ENCODE measurements at regions not wholly inside any gene's neighbourhood (a gene's known extent, or its start where the extent isn't known, plus 50 kb on each side); places are given as distances from the start of the nearest gene placed in this dataset.

DNA sequence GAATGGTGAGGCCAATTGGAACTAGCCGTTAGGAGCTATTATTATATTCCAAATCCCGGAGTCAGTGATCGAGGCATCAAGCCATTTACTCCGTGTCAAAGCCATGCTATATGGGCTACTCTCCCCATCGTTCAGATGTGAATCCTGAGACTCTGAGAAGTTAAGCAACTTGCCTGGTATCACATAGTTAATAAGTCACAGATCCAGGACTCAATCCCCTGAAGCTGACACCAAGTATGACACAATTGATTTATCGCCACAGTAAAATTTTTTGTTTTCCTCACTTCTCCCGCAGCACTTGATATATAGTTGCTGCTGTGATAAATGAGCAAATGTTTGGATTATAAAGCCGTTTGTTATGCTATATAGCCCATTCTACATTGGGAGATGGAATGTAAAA, 50.8 kb upstream of the TSHZ2 start:
- no peak for DNase-seq (ENCODE audit: low read depth in 1 of 2, low spot score in 1 of 2)

DNA sequence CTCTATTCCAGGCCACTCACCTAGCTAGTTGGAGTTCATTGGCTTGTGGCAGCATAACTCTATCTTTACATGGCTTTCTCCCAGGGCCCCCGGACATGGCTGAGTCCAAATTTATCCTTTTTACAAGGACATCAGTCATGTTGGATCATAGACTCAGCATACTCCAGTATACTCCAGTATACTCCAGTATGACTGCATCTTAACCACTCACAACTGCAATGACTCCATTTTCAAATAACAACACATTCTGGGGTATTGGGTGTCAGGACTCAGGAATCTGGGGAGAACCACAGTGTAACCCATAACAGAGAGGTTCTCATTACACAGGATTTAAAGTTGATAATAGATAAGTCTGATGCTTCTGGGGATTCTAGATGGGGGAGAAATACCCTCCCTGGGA, 53.8 kb upstream of the TSHZ2 start:
- DNase-seq (ENCODE audit: low read depth in 1 of 2, low spot score in 1 of 2) = no peak

DNA sequence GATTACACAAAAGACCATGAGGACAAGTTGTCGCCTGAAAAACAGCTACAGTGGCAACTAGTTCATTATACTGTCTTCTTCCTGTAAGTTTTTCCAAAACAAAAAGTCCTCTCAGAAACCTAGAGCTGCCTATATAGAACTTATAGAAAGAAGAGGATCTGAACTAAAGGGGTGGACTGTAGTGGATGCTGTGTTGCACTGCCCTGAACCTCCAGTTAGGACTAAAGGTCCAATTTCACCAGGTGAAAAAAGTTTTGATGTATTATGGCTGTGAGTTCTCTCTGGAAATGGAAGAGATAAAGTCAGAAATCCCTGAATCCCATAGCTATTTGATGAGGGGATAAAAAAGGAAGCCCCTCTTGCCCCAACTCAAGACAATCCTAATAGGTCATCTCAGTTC, 56.6 kb upstream of the TSHZ2 start:
- no peak for DNase-seq (ENCODE audit: low read depth in 1 of 2, low spot score in 1 of 2)

DNA sequence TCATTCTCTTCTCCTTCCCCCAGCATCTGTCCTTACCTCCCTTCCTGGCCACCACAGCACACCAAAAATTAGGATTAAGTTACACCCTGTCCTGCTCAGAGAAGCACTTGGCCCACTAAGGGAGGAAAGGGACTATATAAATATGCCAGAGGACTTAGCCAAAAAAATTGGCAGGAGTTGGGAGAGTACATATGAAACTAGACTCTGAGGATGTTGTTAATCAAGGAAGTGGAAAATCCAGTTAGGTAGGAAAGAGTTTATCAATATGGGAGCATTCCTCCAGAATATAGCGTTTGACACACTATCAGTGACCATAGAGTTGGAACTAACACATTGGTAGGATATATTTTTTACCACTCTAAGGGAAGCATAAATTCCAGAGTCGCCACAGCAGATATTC, 57.3 kb upstream of the TSHZ2 start:
- no peak for DNase-seq (ENCODE audit: low read depth in 1 of 2, low spot score in 1 of 2)

DNA sequence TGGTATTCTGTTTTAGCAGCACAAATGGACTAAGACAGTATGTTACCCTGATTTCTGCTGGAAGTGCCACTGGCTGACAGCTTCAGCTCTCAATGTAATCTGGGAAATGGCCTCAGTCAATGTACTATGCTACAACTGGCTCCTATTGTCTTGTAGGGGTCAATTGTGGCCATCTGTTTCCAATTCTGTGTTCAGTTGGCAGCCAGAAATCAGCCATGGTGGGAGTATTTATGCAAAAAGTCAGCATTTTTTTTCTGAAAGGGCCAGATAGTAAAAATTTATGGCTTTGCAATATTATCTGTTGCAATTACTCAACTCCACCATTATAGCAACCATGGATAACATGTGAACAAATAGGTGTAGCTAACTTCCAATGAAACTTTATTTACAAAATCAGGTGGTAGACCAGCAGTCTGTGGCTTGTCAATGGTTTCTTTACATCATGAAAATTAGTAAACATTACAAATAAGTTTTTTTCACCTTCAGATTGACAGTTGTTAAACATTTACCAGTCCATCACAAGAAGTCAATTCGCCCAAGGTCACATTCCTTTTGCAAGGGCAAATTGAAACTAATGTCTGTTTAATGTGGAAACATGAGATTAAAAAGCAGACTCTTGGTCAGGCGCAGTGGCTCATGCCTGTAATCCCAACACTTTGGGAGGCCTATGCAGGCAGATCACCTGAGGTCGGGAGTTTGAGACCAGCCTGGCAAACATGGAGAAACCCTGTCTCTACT, 58.3 kb upstream of the TSHZ2 start:
- DNase-seq (ENCODE audit: low read depth in 1 of 2, low spot score in 1 of 2) = no peak

DNA sequence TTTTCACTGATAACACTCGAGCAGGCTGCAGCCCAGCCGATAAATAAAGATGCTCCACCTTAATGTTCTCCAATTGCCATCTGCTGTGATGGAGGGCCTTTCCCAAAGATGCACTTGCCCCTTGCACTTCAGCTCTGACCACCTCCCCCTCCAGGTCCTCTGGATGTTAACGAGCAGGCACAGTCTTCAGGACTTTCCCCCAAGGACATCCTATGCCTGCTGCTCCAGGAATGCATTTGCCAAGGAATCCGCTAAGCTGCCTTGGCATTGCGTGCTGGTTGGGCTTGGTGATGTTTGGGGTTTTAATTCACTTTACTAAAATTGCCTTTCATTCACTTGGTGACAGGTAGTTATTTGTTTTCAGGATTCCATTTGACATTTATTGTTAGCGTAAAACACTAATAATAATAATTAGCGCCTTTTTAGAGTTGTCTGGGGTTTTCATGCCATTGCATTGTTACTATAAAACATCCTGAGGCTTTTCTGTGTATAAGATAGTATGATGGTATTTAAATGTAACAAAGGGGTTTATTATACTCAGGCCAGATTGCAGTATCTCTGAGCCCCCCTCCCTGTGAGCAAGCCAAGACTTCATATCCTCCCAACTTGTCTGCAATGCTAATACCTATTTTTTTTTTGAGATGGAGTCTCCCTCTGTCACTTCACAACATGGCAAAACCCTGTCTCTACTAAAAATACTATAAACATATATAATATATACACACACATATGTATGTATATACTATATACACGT, 66.7 kb upstream of the TSHZ2 start:
- DNase-seq (ENCODE audit: low read depth in 1 of 2, low spot score in 1 of 2) = no peak

DNA sequence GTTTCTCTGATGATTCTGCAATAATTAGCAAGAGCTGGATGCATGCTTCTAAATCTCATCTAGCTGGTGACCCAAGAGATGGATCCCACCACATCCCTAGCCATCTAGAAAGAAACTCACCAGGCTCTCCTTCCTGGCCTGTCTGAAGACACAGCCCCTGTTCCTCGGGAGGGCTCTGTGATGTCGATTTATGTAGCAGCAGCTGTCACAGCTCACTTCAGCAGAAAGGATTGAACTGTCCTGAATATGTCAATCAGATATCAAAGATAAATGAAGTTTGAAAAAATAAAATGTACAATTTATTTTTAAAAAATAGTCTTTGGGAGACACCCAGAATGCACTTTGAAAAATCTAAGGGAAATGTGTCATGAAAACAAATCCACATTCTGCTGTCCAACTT, 67.3 kb upstream of the TSHZ2 start:
- no peak for DNase-seq (ENCODE audit: low read depth in 1 of 2, low spot score in 1 of 2)

DNA sequence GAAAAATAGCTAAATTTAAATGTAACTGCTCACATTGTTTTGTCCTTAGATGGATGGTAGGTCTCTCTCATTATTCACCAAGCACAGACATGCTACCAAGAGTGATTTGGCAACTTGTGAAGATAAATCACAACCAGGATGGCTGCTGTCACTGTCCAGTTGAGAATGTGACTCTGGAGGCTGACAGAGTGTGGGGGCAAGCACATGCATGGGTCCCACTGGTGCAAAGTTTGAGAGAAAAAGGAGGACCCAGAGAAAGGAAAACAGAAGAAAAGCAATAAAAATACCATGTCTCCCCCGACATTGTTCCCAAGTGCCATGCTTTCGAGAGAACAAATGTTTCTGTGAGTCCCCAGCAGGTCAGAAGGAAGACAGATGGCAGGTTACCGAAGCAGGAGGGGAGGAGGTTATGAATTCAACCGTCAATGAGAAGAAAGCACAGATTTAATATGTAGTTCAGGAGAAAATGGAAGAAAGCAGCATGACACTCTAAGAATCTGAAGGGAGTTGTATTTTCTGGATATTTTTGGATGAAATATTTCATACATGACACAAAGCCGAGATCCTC, 73.0 kb upstream of the TSHZ2 start:
- DNase-seq (ENCODE audit: low read depth in 1 of 2, low spot score in 1 of 2) = no peak

DNA sequence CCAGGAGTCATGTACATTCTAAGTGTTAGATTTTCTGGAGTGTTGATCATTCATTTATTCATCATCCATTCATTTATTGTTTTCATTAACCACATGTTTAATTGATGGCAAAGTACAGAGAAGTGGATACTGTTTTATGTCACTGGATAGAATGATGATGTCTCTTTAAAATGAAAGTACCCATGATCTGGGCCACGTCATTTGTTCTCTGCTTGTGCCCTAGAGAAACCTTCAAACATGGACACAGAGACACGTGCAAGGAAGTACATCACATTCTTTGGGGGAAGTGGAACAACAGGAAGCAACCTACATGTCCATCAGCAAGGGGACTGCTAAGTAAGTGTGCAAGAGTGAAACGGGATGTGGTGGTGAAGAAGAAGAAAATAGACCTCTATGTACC, 75.8 kb upstream of the TSHZ2 start:
- DNase-seq (ENCODE audit: low read depth in 1 of 2, low spot score in 1 of 2) = no peak

DNA sequence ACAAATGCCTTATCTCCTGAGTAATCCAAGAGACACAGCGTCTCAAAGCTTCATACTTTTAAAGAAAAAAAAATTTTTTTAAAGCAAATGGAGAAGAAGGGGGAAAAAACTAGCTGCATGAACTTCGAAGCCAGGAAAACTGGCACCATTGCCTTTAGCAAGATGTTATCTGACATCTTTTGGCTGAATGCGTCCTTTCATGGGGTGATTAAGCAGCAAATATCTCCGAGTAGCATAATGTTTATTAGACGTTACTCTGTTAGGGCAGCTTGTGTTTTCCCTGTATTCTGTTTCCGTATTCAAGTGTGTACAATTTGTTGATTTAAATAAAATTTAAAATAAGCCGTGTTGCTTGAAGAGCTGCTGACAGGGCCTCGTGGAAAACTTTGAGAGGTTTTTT, 76.5 kb upstream of the TSHZ2 start:
- DNase-seq (ENCODE audit: low read depth in 1 of 2, low spot score in 1 of 2) = no peak

DNA sequence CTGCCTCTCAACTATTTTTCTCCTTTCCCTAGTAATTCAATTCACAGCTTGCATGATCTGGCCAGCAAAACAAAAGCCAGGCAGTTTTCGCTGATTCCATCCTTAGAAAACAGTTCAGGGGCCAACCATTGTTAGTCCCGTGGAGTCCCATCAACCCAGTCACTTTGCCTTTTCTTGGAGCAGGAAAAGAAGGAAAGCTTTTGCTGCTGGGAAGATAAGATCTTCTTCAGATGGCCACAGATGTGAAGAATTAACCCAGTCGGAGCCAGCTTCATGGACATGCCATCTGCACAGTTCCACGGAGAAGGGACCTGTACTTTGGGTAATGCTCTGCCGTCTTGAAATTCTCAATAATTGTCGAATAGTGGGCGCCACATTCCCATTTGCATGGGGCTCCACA, 76.9 kb upstream of the TSHZ2 start:
- DNase-seq (ENCODE audit: low read depth in 1 of 2, low spot score in 1 of 2) = no peak

DNA sequence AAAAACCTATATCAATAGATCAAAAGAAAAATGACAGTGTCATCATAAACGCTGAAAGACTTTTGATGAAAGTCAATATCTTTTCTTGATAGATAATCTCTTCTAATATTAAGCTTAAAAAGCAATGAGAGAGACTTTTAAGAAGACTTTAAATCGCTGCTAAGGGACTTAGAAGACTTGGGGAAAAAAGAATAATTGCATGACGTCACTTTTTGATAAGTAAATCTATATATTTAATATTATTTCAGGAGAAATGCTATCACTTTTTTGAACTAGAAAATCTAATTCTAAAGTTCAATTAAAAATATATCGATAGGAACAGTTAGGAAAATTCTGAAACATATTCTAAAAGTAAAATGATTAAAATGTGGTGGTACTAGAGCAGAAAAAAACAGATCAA, 78.7 kb upstream of the TSHZ2 start:
- DNase-seq (ENCODE audit: low read depth in 1 of 2, low spot score in 1 of 2) = no peak

DNA sequence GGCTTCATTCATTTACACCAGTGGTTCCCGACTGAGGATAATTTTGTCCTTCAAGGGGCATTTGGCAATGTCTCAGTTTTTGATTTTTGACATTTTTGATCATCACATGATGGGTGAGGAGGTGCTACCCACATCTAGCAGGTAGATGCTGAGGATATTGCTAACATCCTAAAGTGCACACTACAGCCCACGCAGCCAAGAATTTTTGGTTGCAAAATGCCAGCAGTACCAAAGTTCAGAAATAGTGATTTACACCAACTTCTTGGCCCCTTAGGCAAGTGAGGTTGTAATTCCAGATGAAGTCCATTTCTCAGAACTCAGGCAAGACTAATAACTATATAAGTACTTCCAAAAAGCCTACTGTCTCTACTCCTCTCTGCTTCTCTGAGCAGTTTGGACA, 80.1 kb upstream of the TSHZ2 start:
- DNase-seq (ENCODE audit: low read depth in 1 of 2, low spot score in 1 of 2) = no peak

DNA sequence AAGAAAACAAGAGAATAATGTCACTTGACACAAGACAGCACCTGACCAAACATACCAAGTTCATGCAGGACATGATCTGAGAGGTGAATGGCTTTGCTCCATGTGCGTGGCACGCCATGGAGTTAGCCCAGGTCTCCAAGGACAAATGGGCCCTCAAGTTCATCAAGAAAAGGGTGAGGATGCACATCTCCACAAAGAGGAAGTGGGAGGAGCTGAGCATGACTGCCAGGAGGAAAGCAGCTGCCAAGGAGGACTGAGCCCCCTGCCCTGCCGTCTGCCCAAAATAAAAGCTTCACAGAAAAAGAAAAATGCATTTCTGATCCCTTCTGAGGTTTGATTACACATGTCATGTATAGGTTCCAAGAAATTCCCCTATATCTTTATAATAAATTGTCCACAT, 82.0 kb upstream of the TSHZ2 start:
- no peak for DNase-seq (ENCODE audit: low read depth in 1 of 2, low spot score in 1 of 2)

DNA sequence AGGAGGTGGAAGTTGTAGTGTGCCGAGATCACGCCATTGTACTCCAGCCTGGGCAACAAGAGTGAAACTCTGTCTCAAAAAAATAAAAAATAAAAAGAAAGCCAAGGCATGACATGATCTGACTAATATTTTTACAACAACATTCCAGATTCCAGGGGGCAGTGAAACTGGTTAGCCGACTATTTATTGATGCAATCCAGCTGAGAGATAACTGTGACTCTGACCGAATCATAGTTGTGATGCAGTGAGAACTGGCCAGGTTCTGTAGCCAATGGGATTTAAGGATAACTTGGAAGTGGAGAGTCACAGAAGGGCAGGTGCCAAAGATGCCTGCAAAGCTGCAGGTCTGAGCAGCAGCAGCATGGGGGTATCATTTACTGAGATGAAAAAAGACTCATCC, 82.9 kb upstream of the TSHZ2 start:
- no peak for DNase-seq (ENCODE audit: low read depth in 1 of 2, low spot score in 1 of 2)

DNA sequence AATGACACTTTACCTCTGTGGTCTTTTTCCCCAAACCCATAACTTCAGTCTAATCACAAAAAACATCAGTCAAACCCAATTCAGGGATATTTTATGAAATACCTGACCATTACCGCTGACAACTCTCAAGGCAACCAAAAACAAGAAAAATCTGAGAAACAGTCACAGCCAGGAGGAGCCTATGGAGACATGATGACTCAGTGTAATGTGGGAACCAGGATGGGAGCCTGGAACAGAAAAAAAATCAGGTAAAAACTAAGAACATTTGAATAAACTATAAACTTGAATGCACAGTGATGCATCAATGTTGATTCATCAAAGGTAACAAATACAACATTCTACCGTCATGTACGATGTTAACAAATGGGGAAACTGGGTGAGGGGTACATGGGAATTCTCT, 84.1 kb upstream of the TSHZ2 start:
- DNase-seq (ENCODE audit: low read depth in 1 of 2, low spot score in 1 of 2) = no peak

DNA sequence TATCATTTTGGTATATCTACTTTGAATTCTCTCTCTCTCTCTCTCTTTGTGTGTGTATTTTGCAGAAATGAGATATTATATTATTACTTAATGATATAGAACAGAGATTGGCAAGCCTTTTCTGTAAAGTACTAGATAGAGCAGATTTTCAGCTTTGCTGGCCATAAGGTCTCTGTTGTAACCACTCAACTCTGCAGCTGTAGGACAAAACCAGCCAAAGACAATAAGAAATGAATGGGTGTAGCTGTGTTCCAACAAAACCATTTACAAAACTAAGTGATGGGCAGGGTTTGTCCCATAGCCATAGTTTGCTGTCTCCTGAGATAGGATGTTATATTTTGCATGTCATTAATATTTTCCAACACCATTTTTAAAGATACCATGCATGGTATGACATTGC, 91.2 kb upstream of the TSHZ2 start:
- DNase-seq (ENCODE audit: low read depth in 1 of 2, low spot score in 1 of 2) = no peak

DNA sequence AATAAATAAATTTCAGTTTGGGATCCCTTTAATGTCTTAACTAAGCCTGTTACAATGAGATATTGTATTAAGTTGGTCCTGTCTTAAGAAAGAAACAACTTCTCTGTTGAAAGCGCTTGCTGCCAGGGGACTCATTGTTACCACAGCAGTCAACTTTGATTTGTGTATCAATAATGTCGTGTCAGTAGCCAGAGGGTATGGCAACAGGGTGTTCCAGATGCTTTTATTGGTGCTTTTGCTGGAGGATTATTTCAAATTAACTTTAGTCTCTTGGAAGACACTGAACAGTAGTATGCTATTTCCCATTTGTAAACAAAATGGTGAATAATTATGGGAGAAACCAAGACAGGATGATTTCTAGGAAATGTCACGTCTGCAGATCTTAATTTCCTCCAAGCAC, 91.9 kb upstream of the TSHZ2 start:
- no peak for DNase-seq (ENCODE audit: low read depth in 1 of 2, low spot score in 1 of 2)

DNA sequence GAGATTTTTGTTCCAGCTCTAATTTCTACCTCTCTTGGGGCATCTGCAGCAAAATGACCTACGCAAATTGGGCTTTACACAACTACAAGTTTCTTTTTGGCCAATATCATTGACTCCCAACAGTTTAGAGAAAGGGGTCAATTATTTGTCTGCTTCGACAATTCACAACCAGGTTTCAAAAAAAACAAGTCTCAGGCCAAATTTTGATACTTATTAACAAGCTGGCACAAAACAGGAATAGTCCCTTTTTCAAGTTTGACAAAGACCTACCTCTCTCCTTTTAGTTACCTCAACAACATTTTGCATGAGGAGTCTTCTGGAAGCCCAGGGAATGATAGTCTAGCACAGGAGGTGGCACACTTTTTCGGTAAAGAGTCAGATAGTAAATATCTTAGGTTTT, 97.9 kb upstream of the TSHZ2 start:
- no peak for DNase-seq (ENCODE audit: low read depth in 1 of 2, low spot score in 1 of 2)

DNA sequence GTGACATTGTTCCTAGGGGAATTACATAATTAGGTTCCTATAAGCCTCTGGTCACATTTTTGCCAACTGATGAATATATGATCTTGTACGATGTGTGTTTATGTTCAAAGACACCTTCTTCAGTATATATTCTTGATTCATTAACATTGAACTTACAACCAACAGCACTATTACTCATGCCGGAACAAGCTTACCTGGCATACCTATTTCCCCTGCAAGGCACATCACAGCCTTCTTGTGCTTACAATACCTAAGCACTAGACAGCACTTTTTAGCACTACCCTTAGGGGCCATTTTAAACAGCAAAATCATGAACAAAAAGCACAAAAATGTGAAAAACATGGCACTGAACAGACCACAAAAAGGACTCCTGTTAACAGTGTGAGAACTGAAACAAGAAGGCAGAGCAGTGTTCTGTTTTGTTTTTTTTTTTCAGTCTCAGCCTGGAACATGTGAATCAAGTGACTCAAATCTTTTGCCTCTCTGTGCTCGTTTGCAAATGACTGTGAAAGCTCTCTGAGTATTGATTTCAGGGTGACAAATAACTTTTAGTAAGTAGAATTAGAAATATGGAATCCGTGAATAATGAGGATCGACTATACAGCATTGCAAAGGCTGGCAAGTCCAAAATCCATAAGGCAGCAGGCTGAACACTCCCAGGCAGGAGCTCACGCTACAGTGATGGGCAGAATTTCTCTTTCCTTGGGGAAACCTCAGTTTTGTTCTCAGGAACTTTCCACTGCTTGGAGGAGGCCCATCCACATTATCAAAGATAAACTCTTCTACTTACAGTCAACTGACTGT, 102.3 kb upstream of the TSHZ2 start:
- DNase-seq (ENCODE audit: low read depth in 1 of 2, low spot score in 1 of 2) = no peak

DNA sequence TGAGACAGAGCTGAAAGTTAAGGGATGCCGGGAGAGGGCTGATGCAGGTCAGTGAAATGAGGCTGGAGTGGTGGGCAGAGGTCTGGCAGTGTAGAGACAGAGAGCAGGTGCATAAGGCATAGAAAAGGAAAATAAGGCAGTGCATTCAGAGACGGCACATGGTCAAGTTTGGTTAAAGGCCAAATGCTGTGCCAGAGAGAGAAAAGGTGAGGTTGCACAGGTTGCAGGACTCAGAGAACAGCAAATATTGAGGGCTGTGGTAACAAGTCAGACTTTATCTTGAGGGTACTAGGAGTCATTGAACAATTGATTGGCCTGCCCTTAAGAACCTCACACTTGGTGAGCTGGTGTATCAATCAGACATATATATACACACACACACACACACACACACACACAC, 102.9 kb upstream of the TSHZ2 start:
- no peak for DNase-seq (ENCODE audit: low read depth in 1 of 2, low spot score in 1 of 2)

DNA sequence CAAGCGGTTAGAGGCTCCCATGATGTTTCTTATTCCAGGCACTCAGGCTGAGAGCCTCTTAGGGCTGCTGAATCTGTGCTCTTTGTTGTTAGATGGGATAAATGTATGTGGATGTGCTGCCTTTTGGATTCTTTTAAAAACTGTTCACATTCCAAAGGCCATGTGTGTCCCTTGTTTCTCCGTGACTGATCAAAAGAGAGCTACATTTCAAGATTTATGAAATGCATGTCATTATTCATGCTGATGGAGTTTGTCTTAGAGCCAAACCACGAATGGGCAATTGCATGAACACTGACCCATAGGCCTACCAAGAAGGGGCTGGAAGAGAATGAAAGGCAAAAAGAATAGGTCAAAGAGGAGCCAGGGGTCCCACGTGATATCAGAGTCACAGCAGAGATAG, 104.9 kb upstream of the TSHZ2 start:
- no peak for DNase-seq (ENCODE audit: low read depth in 1 of 2, low spot score in 1 of 2)
